HUES48 (cell line): ENCODE measurements at regions not wholly inside any gene's neighbourhood (a gene's known extent, or its start where the extent isn't known, plus 50 kb on each side); places are given as distances from the start of the nearest gene placed in this dataset.

Source experiments
- H3K27ac ChIP-seq: one replicate; pipeline ENCODE4 v1.7.0; 2013; ENCODE audit warnings: low read depth, low read length, inconsistent platforms
- H3K27me3 ChIP-seq: 2 replicates; pipeline ENCODE4 v1.6.1; 2013; ENCODE audit warnings: mild to moderate bottlenecking, low read length; ENCODE audit not compliant: control insufficient read depth, insufficient read depth
- H3K36me3 ChIP-seq: 2 replicates; pipeline ENCODE4 v1.6.1; 2013; ENCODE audit warnings: low read length; ENCODE audit not compliant: control insufficient read depth, insufficient read depth
- H3K4me1 ChIP-seq: 2 replicates; pipeline ENCODE4 v1.6.1; 2013; ENCODE audit warnings: mild to moderate bottlenecking, low read length; ENCODE audit not compliant: control insufficient read depth, insufficient read depth
- H3K4me3 ChIP-seq: 2 replicates; pipeline ENCODE4 v1.5.1; 2013; ENCODE audit warnings: mild to moderate bottlenecking, low read depth, low read length
- H3K9ac ChIP-seq: 2 replicates; pipeline ENCODE4 v1.6.1; 2013; ENCODE audit warnings: mild to moderate bottlenecking, low read depth, low read length, moderate library complexity
- H3K9me3 ChIP-seq: 2 replicates; pipeline ENCODE4 v1.6.1; 2013; ENCODE audit warnings: low read length; ENCODE audit not compliant: control insufficient read depth, insufficient read depth

- Histone ChIP-seq H3K36me3 (no peaks in the 10 kb centered on the region), H3K27me3 (no peaks in the 10 kb centered on the region)
Measured at GRCh38 chr6:74130641-74131040, 434.6 kb downstream of the CD109 start.

DNA sequence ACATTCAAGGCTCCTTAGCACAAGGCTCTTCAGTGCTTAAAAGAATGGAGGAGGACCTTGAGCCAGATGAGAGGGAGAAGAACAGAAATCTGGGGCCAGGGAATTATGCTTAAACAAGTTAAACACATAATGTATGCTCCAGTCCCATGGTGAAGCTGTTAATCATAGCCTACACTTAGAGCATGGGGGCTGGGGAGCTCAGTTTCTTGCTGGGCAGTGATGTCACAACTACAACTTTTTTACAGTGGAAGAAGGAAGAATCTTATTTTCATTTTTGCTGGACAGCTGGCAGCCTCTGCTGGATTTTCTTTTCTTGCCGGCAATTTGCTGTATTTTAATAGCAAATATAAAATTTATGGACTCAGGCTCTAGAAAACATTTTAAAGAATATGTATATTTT, 432.5 kb downstream of the CD109 start:
- no peaks in the 10 kb centered on the region for H3K27me3 ChIP-seq
- H3K9ac ChIP-seq: no peak overlapping the region
- no peak overlapping the region for H3K4me3 ChIP-seq
- H3K36me3 ChIP-seq: no peaks in the 10 kb centered on the region
- H3K27ac ChIP-seq: no peak overlapping the region
- no peaks in the 10 kb centered on the region for H3K9me3 ChIP-seq
- H3K4me1 ChIP-seq: no peaks in the 10 kb centered on the region

More at GRCh38 chr6:74130641-74131040, 434.6 kb downstream of the CD109 start:
- H3K9me3 ChIP-seq: no peaks in the 10 kb centered on the region
- H3K4me3 ChIP-seq: no peak overlapping the region
- H3K9ac ChIP-seq: no peak overlapping the region
- no peak overlapping the region for H3K27ac ChIP-seq
- no peaks in the 10 kb centered on the region for H3K4me1 ChIP-seq

GRCh38 chr6:74117113-74117512, 421.1 kb downstream of the CD109 start:
- no peaks in the 10 kb centered on the region for H3K4me1 ChIP-seq
- no peak overlapping the region for H3K4me3 ChIP-seq
- H3K27me3 ChIP-seq: no peaks in the 10 kb centered on the region
- no peaks in the 10 kb centered on the region for H3K9me3 ChIP-seq
- H3K27ac ChIP-seq: no peak overlapping the region
- H3K36me3 ChIP-seq: no peaks in the 10 kb centered on the region
- no peak overlapping the region for H3K9ac ChIP-seq

- Histone ChIP-seq H3K4me1 (no peaks in the 10 kb centered on the region), H3K27me3 (no peaks in the 10 kb centered on the region), H3K27ac (no peak overlapping the region), H3K9me3 (no peaks in the 10 kb centered on the region), H3K9ac (no peak overlapping the region), H3K4me3 (no peak overlapping the region), H3K36me3 (no peaks in the 10 kb centered on the region)
Measured at GRCh38 chr6:74115674-74116073, 419.7 kb downstream of the CD109 start.

DNA sequence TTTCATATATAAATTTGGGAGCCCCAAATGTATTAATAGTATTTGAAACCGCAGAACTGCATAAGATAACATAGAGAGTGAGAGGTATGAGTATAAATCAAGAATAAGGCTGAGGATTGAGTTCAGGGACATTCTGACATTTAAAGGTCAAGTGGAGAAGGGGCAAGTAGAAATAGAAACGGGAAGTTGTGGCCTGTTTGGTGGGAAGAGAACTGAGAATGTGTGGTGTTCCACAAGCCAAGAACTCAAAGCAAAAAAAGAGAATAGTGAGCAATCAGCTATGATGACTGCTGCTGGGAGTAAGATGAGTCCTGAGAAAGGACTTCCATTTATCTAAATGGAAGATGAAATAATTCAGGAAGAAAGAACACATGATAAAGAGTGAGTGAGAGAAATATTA, 418.4 kb downstream of the CD109 start:
- no peaks in the 10 kb centered on the region for H3K36me3 ChIP-seq
- H3K4me1 ChIP-seq: no peaks in the 10 kb centered on the region
- no peak overlapping the region for H3K4me3 ChIP-seq
- no peak overlapping the region for H3K27ac ChIP-seq
- H3K9ac ChIP-seq: no peak overlapping the region
- no peaks in the 10 kb centered on the region for H3K9me3 ChIP-seq
- no peaks in the 10 kb centered on the region for H3K27me3 ChIP-seq

GRCh38 chr6:74113901-74114300, 417.9 kb downstream of the CD109 start:
- no peak overlapping the region for H3K4me3 ChIP-seq
- H3K36me3 ChIP-seq: no peaks in the 10 kb centered on the region
- H3K4me1 ChIP-seq: no peaks in the 10 kb centered on the region
- H3K27me3 ChIP-seq: no peaks in the 10 kb centered on the region
- no peak overlapping the region for H3K27ac ChIP-seq
- no peaks in the 10 kb centered on the region for H3K9me3 ChIP-seq
- H3K9ac ChIP-seq: no peak overlapping the region

GRCh38 chr6:74103417-74103816, 407.4 kb downstream of the CD109 start:
- Histone ChIP-seq H3K27me3 (no peaks in the 10 kb centered on the region), H3K4me3 (no peak overlapping the region), H3K9me3 (no peaks in the 10 kb centered on the region), H3K9ac (no peak overlapping the region), H3K27ac (no peak overlapping the region), H3K4me1 (no peaks in the 10 kb centered on the region), H3K36me3 (no peaks in the 10 kb centered on the region)

DNA sequence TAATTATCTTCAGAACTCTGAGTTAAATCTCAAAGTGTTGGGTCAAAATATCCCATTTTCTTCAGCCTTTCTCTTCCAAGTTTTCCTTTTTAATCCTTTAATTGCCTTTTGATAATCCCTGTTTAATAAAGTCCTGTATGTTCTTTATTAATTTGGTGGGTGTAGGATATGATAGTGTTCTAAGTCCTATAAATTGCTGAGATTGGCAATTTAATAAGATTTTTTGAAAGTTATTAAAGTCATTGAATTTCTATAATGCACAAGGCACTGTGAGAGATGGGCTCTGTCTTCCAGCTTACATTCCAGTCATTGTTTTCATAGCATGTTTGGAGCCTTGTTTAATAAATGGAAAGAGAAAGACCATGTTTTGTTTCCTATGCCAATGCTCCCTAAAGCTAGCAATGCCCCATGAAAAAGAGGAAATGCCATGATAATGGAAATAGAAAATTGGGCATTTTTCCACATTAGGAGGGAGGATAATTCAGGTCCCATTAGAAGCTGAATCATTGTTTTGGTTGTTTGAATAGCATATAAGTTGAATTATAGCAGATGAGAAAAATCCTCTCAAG, 404.8 kb downstream of the CD109 start:
- Histone ChIP-seq H3K36me3 (no peaks in the 10 kb centered on the region), H3K27ac (no peak overlapping the region), H3K9ac (no peak overlapping the region), H3K27me3 (no peaks in the 10 kb centered on the region), H3K4me1 (no peaks in the 10 kb centered on the region), H3K9me3 (no peaks in the 10 kb centered on the region), H3K4me3 (no peak overlapping the region)

GRCh38 chr6:74096329-74096728, 400.3 kb downstream of the CD109 start:
- Histone ChIP-seq H3K9ac (no peak overlapping the region), H3K4me1 (no peaks in the 10 kb centered on the region), H3K9me3 (no peaks in the 10 kb centered on the region), H3K36me3 (no peaks in the 10 kb centered on the region), H3K27ac (no peak overlapping the region), H3K4me3 (no peak overlapping the region), H3K27me3 (no peaks in the 10 kb centered on the region)

GRCh38 chr6:74093361-74093760, 397.4 kb downstream of the CD109 start:
- Histone ChIP-seq H3K9ac (no peak overlapping the region), H3K4me1 (no peaks in the 10 kb centered on the region), H3K36me3 (no peaks in the 10 kb centered on the region), H3K27ac (no peak overlapping the region), H3K27me3 (no peaks in the 10 kb centered on the region), H3K9me3 (no peaks in the 10 kb centered on the region), H3K4me3 (no peak overlapping the region)

DNA sequence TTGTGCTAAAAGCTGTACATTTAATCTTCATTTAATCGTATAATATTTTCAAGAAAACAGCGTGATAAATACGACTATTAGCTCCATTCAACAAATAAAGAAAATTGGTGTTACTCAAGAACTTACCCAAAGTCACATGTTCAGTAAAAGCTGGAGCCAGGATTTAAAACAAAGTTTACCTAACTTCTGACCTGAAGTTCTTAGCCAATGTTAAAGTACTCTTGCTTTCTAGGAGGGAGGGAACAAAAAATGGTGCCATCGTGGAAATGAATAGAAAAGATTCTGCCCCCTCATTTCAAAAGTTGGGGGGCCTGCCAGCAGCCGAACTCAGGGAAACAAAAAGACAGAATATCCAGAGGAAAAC, 395.8 kb downstream of the CD109 start:
- H3K36me3 ChIP-seq: no peaks in the 10 kb centered on the region
- H3K27ac ChIP-seq: no peak overlapping the region
- H3K27me3 ChIP-seq: no peaks in the 10 kb centered on the region
- no peak overlapping the region for H3K4me3 ChIP-seq
- H3K9me3 ChIP-seq: no peaks in the 10 kb centered on the region
- H3K4me1 ChIP-seq: no peaks in the 10 kb centered on the region
- H3K9ac ChIP-seq: no peak overlapping the region
